ENCODE measurements at regions not wholly inside any gene's neighbourhood (a gene's known extent, or its start where the extent isn't known, plus 50 kb on each side); places are given as distances from the start of the nearest gene placed in this dataset.
A peak's percentile ranks its signal among the peaks of the same experiment; 100 is the strongest.

DNA sequence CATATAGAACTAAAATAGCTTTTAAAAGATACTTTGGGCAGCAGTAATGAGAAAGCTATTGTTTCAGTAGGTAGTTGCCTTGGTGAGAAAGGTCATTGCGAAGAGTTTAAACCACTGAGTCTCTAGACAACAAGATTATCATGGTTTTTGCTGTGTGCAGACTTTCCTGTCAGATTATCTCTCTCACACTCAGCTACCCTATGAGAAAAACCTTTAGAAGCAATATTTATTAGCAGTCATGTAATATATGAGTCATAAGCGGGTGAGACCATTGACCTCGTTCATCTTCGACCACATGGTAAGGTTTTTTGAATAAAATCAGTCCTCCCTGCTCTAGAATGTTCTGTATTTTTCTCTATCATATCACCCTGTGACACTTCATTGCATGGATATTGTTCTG, 59.9 kb downstream of the GPR65 start:
- intact Hi-C loops (cut with DNase I, micrococcal nuclease), result no loop called here
- Histone ChIP-seq H3K4me1 (ENCODE audit: low read depth) (no peaks in the 10 kb centered on the region), H3K9me3 (peaks cover 7% of the 10 kb centered on the region), H3K4me3 (no peak overlapping the region), H3K36me3 (ENCODE audit: low read depth) (no peaks in the 10 kb centered on the region)
- no peak for TF ChIP-seq CTCF (IDR thresholded peaks at IDR 0.05)
- ATAC-seq (no peak), DNase-seq (no peak)

GRCh38 chr14:88069677-88070076, 64.7 kb downstream of the GPR65 start:
- intact Hi-C loops (cut with DNase I, micrococcal nuclease), result no loop called here
- ATAC-seq (no peak), DNase-seq (no peak)
- no peak overlapping the region for H3K4me3 ChIP-seq
- peaks cover 7% of the 10 kb centered on the region for H3K9me3 ChIP-seq
- peaks cover 3% of the 10 kb centered on the region for H3K4me1 ChIP-seq (ENCODE audit: low read depth)
- no peak for TF ChIP-seq CTCF (IDR thresholded peaks at IDR 0.05)
- H3K36me3 ChIP-seq (ENCODE audit: low read depth), result no peaks in the 10 kb centered on the region

- peak; percentile 88 for ATAC-seq
- no peaks in the 10 kb centered on the region for H3K9me3 ChIP-seq
- H3K4me1 ChIP-seq (ENCODE audit: low read depth), result peaks cover 9% of the 10 kb centered on the region
- H3K36me3 ChIP-seq (ENCODE audit: low read depth), result no peaks in the 10 kb centered on the region
- DNase-seq, result no peak
- intact Hi-C loops (cut with DNase I, micrococcal nuclease), result no loop called here
- no peak overlapping the region for H3K4me3 ChIP-seq
- no peak for TF ChIP-seq CTCF (IDR thresholded peaks at IDR 0.05)
These were observed 70.5 kb downstream of the GPR65 start for GRCh38 chr14:88075269-88075981.

- H3K36me3 ChIP-seq (ENCODE audit: low read depth), result no peaks in the 10 kb centered on the region
- TF ChIP-seq CTCF (IDR thresholded peaks at IDR 0.05), result no peak
- DNase-seq (no peak), ATAC-seq (no peak)
- H3K4me1 ChIP-seq (ENCODE audit: low read depth), result peaks cover 9% of the 10 kb centered on the region
- H3K9me3 ChIP-seq, result no peaks in the 10 kb centered on the region
- no peak overlapping the region for H3K4me3 ChIP-seq
- intact Hi-C loops (cut with DNase I, micrococcal nuclease), result no loop called here
These were observed 73.6 kb downstream of the GPR65 start for GRCh38 chr14:88078525-88078924.

DNA sequence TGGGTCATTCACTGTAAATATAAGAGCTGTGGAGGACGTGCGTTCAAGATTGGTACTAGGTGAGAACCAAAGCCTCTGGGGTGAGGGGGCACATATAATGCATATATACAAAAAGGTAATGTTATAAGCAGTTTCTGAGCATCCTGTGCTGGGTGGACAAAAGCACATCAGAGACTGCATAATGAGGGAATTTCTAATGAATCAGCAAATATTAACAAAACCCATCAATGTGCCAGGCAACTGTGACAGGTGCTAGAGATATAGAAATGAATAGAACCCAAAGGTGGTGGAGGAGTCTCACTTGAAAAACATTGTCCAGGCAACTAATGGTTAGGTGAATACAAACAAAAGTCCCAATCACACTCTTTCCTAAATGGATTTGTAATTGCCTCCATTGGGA, 74.7 kb downstream of the GPR65 start:
- DNase-seq, result no peak
- ATAC-seq, result no peak
- no peak for TF ChIP-seq CTCF (IDR thresholded peaks at IDR 0.05)
- peaks cover 7% of the 10 kb centered on the region for H3K4me1 ChIP-seq (ENCODE audit: low read depth)
- no peaks in the 10 kb centered on the region for H3K36me3 ChIP-seq (ENCODE audit: low read depth)
- intact Hi-C loops (cut with DNase I, micrococcal nuclease), result no loop called here
- H3K9me3 ChIP-seq, result no peaks in the 10 kb centered on the region
- no peak overlapping the region for H3K4me3 ChIP-seq

DNA sequence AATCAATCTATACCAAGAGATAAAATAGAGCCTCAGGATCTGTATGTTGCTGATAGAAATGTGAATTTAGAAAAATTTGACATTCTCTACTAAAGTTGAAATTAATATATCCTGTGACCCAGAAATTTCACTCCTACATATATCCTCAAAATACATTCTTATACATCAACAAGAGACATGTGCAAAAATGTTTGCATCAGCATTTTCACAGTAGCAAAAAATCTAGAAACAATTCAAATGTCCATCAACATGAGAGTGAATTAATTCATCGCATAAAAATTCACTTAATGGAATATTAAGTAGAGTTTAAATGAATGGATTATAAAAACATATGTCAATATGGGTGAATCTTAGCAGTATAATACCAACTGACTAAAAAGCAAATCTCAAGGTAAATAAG, 80.8 kb downstream of the GPR65 start:
- Histone ChIP-seq H3K4me1 (ENCODE audit: low read depth) (no peaks in the 10 kb centered on the region), H3K9me3 (no peaks in the 10 kb centered on the region), H3K4me3 (no peak overlapping the region), H3K36me3 (ENCODE audit: low read depth) (no peaks in the 10 kb centered on the region)
- TF ChIP-seq CTCF (IDR thresholded peaks at IDR 0.05), result no peak
- intact Hi-C loops (cut with DNase I, micrococcal nuclease), result no loop called here
- no peak for ATAC-seq
- DNase-seq, result no peak
